IMR-90 (cell line): ENCODE measurements at regions not wholly inside any gene's neighbourhood (a gene's known extent, or its start where the extent isn't known, plus 50 kb on each side); places are given as distances from the start of the nearest gene placed in this dataset.

Experiments
- ATAC-seq: fragments of 200-7000 bp; cut with Tn5 transposase; 2 replicates; pipeline ENCODE4 v1.9.1; 2020; ENCODE audit warnings: low read depth, mild to moderate bottlenecking, moderate library complexity
- BruUV-seq: library from RNA; stranded (reverse); fragments of 400-500 nt; replicated peaks from 2 replicates; lab custom pipeline; 2021; lab: Mats Ljungman, UMichigan
- CTCF ChIA-PET: fragments of 300-600 bp; formaldehyde crosslinking; extraction: SDS; loops from one replicate; lab custom pipeline; 2021; ENCODE audit warnings: antibody characterized with exemption; lab: Yijun Ruan, JAX
- POLR2A ChIA-PET: fragments of 300-600 bp; sonication (Branson Sonifier 250); formaldehyde crosslinking; loops from one replicate; lab custom pipeline; 2022; ENCODE audit warnings: antibody characterized with exemption; ENCODE audit not compliant: unreplicated experiment; lab: Charles Lee
- DNase-seq: peaks from one replicate; pipeline ENCODE4 v3.0.0; 2013
- H2AFZ ChIP-seq: replicated peaks from 2 replicates; pipeline ENCODE3; 2013; ENCODE audit warnings: low read length, mild to moderate bottlenecking; ENCODE audit not compliant: poor library complexity
- H2AK5ac ChIP-seq: 2 replicates; pipeline ENCODE4 v1.6.1; 2013; ENCODE audit warnings: low read depth, low read length, inconsistent platforms
- H2AK9ac ChIP-seq: replicated peaks from 2 replicates; pipeline ENCODE3; 2013; ENCODE audit warnings: mild to moderate bottlenecking, low read depth, low read length, moderate library complexity; ENCODE audit not compliant: poor library complexity
- H2BK120ac ChIP-seq: 2 replicates; pipeline ENCODE4 v1.6.1; 2013; ENCODE audit warnings: low read depth, low read length, inconsistent platforms
- H2BK15ac ChIP-seq: 3 replicates; pipeline ENCODE4 v1.6.1; 2013; ENCODE audit warnings: low read depth, low read length, inconsistent platforms
- H2BK20ac ChIP-seq: 2 replicates; pipeline ENCODE4 v1.6.1; 2013; ENCODE audit warnings: low read depth, mild to moderate bottlenecking, inconsistent platforms, low read length, moderate library complexity
- H2BK5ac ChIP-seq: 2 replicates; pipeline ENCODE4 v1.6.1; 2013; ENCODE audit warnings: mild to moderate bottlenecking, low read depth, low read length, inconsistent platforms; ENCODE audit not compliant: poor library complexity, severe bottlenecking
- H3K14ac ChIP-seq: replicated peaks from 2 replicates; pipeline ENCODE4 v1.6.1; 2013; ENCODE audit warnings: low read depth, low read length, inconsistent platforms
- H3K18ac ChIP-seq: 2 replicates; pipeline ENCODE4 v1.6.1; 2013; ENCODE audit warnings: low read depth, low read length, control low read depth
- H3K23ac ChIP-seq: 2 replicates; pipeline ENCODE4 v1.6.1; 2013; ENCODE audit warnings: low read depth, low read length, inconsistent platforms
- H3K27ac ChIP-seq: 2 replicates; pipeline ENCODE4 v1.5.1; 2013; ENCODE audit warnings: mild to moderate bottlenecking, control low read depth, low read length; ENCODE audit not compliant: insufficient read depth
- H3K27me3 ChIP-seq: 2 replicates; pipeline ENCODE4 v1.6.1; 2013; ENCODE audit warnings: low read length; ENCODE audit not compliant: control insufficient read depth, insufficient read depth
- H3K36me3 ChIP-seq: 2 replicates; pipeline ENCODE4 v1.6.1; 2013; ENCODE audit warnings: low read length, mixed read lengths; ENCODE audit not compliant: control insufficient read depth, insufficient read depth
- H3K4ac ChIP-seq: 2 replicates; pipeline ENCODE4 v1.6.1; 2013; ENCODE audit warnings: low read depth, low read length, inconsistent platforms
- H3K4me1 ChIP-seq: 2 replicates; pipeline ENCODE4 v1.6.1; 2013; ENCODE audit warnings: low read length, mixed read lengths; ENCODE audit not compliant: control insufficient read depth, insufficient read depth
- H3K4me2 ChIP-seq: 2 replicates; pipeline ENCODE4 v1.6.1; 2013; ENCODE audit warnings: low read depth, mild to moderate bottlenecking, control low read depth, low read length, moderate library complexity
- H3K4me3 ChIP-seq: 2 replicates; pipeline ENCODE4 v1.5.1; 2013; ENCODE audit warnings: low read depth, mild to moderate bottlenecking, control low read depth, low read length, moderate library complexity; ENCODE audit not compliant: insufficient read depth
- H3K56ac ChIP-seq: 2 replicates; pipeline ENCODE4 v1.6.1; 2013; ENCODE audit warnings: low read length, inconsistent platforms; ENCODE audit not compliant: insufficient read depth; ENCODE audit errors: extremely low read depth
- H3K79me1 ChIP-seq, 2 experiments: 2 replicates each; pipeline ENCODE4 v1.6.1; 2013; ENCODE audit warnings: low read length in 2 of 2, inconsistent platforms in 1 of 2, low read depth in 1 of 2
- H3K9ac ChIP-seq: 2 replicates; pipeline ENCODE4 v1.6.1; 2013; ENCODE audit warnings: low read depth, low read length, control low read depth
- H3K9me1 ChIP-seq: 2 replicates; pipeline ENCODE4 v1.6.1; 2013; ENCODE audit warnings: low read length, inconsistent platforms; ENCODE audit not compliant: insufficient read depth
- H3K9me3 ChIP-seq: 2 replicates; pipeline ENCODE4 v1.6.1; 2013; ENCODE audit warnings: low read length; ENCODE audit not compliant: control insufficient read depth, insufficient read depth
- H4K20me1 ChIP-seq: 2 replicates; pipeline ENCODE4 v1.6.1; 2013; ENCODE audit warnings: low read length, inconsistent platforms; ENCODE audit not compliant: insufficient read depth
- H4K5ac ChIP-seq: 2 replicates; pipeline ENCODE4 v1.6.1; 2013; ENCODE audit warnings: mild to moderate bottlenecking, low read depth, low read length, control low read depth
- H4K8ac ChIP-seq, 2 experiments: 2 replicates each; pipeline ENCODE4 v1.6.1; 2013; ENCODE audit warnings: low read depth in 2 of 2, low read length in 2 of 2, control low read depth in 1 of 2, inconsistent platforms in 1 of 2
- H4K91ac ChIP-seq: 2 replicates; pipeline ENCODE4 v1.6.1; 2013; ENCODE audit warnings: low read depth, low read length, inconsistent platforms; ENCODE audit not compliant: insufficient read depth
- BHLHE40 ChIP-seq: fragments of 150-350 bp; IDR thresholded peaks from 2 replicates; pipeline ENCODE4 v1.6.1; 2016; ENCODE audit warnings: mild to moderate bottlenecking, low read depth, low read length
- CEBPB ChIP-seq: IDR thresholded peaks from 2 replicates; pipeline ENCODE4 v1.6.1; 2012; ENCODE audit warnings: low read depth, low read length, improper control_type of control experiment
- CHD1 ChIP-seq: IDR thresholded peaks from 2 replicates; pipeline ENCODE4 v1.6.1; 2012; ENCODE audit warnings: low read depth, low read length, improper control_type of control experiment
- CTCF ChIP-seq: conservative IDR thresholded peaks from 2 replicates; pipeline ENCODE4 v1.5.1; 2012; ENCODE audit warnings: mild to moderate bottlenecking, low read depth, low read length, improper control_type of control experiment
- ELK1 ChIP-seq: fragments of 150-350 bp; IDR thresholded peaks from 2 replicates; pipeline ENCODE4 v1.6.1; 2016; ENCODE audit warnings: low read depth, mild to moderate bottlenecking, low read length, moderate library complexity, borderline replicate concordance
- FOS ChIP-seq: fragments of 150-350 bp; IDR thresholded peaks from 2 replicates; pipeline ENCODE4 v1.6.1; 2016; ENCODE audit warnings: low read depth, low read length
- MAFK ChIP-seq: IDR thresholded peaks from 2 replicates; pipeline ENCODE4 v1.6.1; 2012; ENCODE audit warnings: low read depth, low read length, improper control_type of control experiment
- MAZ ChIP-seq: IDR thresholded peaks from 2 replicates; pipeline ENCODE4 v1.6.1; 2012; ENCODE audit warnings: low read depth, mild to moderate bottlenecking, low read length, improper control_type of control experiment, moderate library complexity, borderline replicate concordance
- MXI1 ChIP-seq: IDR thresholded peaks from 2 replicates; pipeline ENCODE4 v1.6.1; 2012; ENCODE audit warnings: low read depth, mild to moderate bottlenecking, low read length, moderate library complexity, borderline replicate concordance
- POLR2A ChIP-seq: IDR thresholded peaks from 2 replicates; pipeline ENCODE4 v1.6.1; 2012; ENCODE audit warnings: mild to moderate bottlenecking, low read depth, low read length
- RAD21 ChIP-seq: IDR thresholded peaks from 2 replicates; pipeline ENCODE4 v1.6.1; 2012; ENCODE audit warnings: low read length, improper control_type of control experiment
- RCOR1 ChIP-seq: IDR thresholded peaks from 2 replicates; pipeline ENCODE4 v1.6.1; 2012; ENCODE audit warnings: mild to moderate bottlenecking, low read length, improper control_type of control experiment; ENCODE audit not compliant: insufficient replicate concordance
- RFX5 ChIP-seq: IDR thresholded peaks from 2 replicates; pipeline ENCODE4 v1.8.0; 2012; ENCODE audit warnings: low read depth, mild to moderate bottlenecking, low read length, moderate library complexity
- SMC3 ChIP-seq: fragments of 150-350 bp; IDR thresholded peaks from 2 replicates; pipeline ENCODE4 v1.6.1; 2016; ENCODE audit warnings: low read depth, mild to moderate bottlenecking, antibody characterized with exemption, low read length, moderate library complexity
- USF2 ChIP-seq: fragments of 150-350 bp; IDR thresholded peaks from 2 replicates; pipeline ENCODE4 v1.6.1; 2017; ENCODE audit warnings: mild to moderate bottlenecking, antibody characterized with exemption, low read length, low read depth
- WGBS, 2 experiments: methylation state at CpG; one replicate each; pipeline versions ENCODE4 v1.1.5 to v1.1.7; 2013; ENCODE audit warnings: missing lambda C conversion rate in 2 of 2; ENCODE audit not compliant: insufficient read length in 1 of 2; ENCODE audit errors: extremely low coverage in 2 of 2; 5-methylcytosine and 5-hydroxymethylcytosine counted together
- dilution Hi-C: fragments of 300-500 bp; cut with HindIII; formaldehyde crosslinking; loops from one replicate; pipeline ENCODE4 v1.14.3; 2018; ENCODE audit warnings: low sequenced_read_pairs; ENCODE audit not compliant: unreplicated experiment
- in situ Hi-C: fragments of 300-500 bp; cut with MboI; formaldehyde crosslinking; loops from 3 replicates; pipeline ENCODE4 v1.14.3; 2019; ENCODE audit warnings: low sequenced_read_pairs, inconsistent platforms, mixed read lengths
- intact Hi-C: fragments of 100-400 bp; cut with micrococcal nuclease; formaldehyde crosslinking; loops from 2 replicates; pipeline ENCODE4 v1.10.0; 2022

GRCh38 chr1:78240191-78240590, 194.4 kb downstream of the GIPC2 start:
- in situ Hi-C loops: no loop called here
- no peak overlapping the region for H3K14ac ChIP-seq
- ChIA-PET CTCF (no interaction called here), POLR2A (no interaction called here)
- H3K56ac ChIP-seq: no peak overlapping the region
- no peak overlapping the region for H2AFZ ChIP-seq
- dilution Hi-C loops: no loop called here
- no peak overlapping the region for H2BK15ac ChIP-seq
- H3K18ac ChIP-seq: no peak overlapping the region
- no peaks in the 10 kb centered on the region for H3K9me1 ChIP-seq
- no peak overlapping the region for H4K5ac ChIP-seq
- ATAC-seq (no peak), DNase-seq (no peak)
- H3K4ac ChIP-seq: no peak overlapping the region
- no peak overlapping the region for H3K23ac ChIP-seq
- intact Hi-C loops: no loop called here
- no peak overlapping the region for H3K4me3 ChIP-seq
- no peak overlapping the region for H2AK5ac ChIP-seq
- H4K91ac ChIP-seq: no peak overlapping the region
- no peaks in the 10 kb centered on the region for H4K20me1 ChIP-seq
- WGBS, 2 experiments: no CpG with 5 or more reads among the region's 2 CpGs
- H3K36me3 ChIP-seq: no peaks in the 10 kb centered on the region
- peaks cover 2% of the 10 kb centered on the region; the same call in 1 of the 2 replicates for H3K4me1 ChIP-seq
- no peak overlapping the region for H2AK9ac ChIP-seq
- no peak overlapping the region for H2BK120ac ChIP-seq
- no peak overlapping the region for H3K27ac ChIP-seq
- TF ChIP-seq SMC3 (no peak), MAFK (no peak), ELK1 (no peak), FOS (no peak), MAZ (no peak), RAD21 (no peak), CEBPB (no peak), USF2 (no peak), RFX5 (no peak), RCOR1 (no peak), MXI1 (no peak), CTCF (no peak), CHD1 (no peak), POLR2A (no peak), BHLHE40 (no peak)
- H3K9me3 ChIP-seq: no peaks in the 10 kb centered on the region
- no peaks in the 10 kb centered on the region for H3K27me3 ChIP-seq
- H3K4me2 ChIP-seq: no peak overlapping the region
- no TSS peak for BruUV-seq
- no peak overlapping the region for H4K8ac ChIP-seq
- no peak overlapping the region for H2BK5ac ChIP-seq
- no peak overlapping the region for H2BK20ac ChIP-seq
- no peaks in the 10 kb centered on the region for H3K79me1 ChIP-seq
- H3K9ac ChIP-seq: no peak overlapping the region
